ENCODE measurements at regions not wholly inside any gene's neighbourhood (a gene's known extent, or its start where the extent isn't known, plus 50 kb on each side); places are given as distances from the start of the nearest gene placed in this dataset.
"Not testable (repeated sequence)": the region's sequence is repeated elsewhere in the genome, so short reads cannot be mapped to it uniquely, and the experiment has no call there.

GRCh38 chr13:23967792-23968191 is 70.5 kb upstream of the C1QTNF9B start:
- DNase-seq; H3K36me3 ChIP-seq (ENCODE audit: control insufficient read depth in 3 of 3, insufficient read depth in 2 of 3, low read depth in 1 of 3, low read length in 3 of 3); H3K27me3 ChIP-seq (ENCODE audit: control insufficient read depth in 3 of 3, insufficient read depth in 3 of 3, low read length in 3 of 3); H3K9me3 ChIP-seq (ENCODE audit: control insufficient read depth in 2 of 2, insufficient read depth in 1 of 2, low read depth in 1 of 2, low read length in 1 of 2); H3K4me1 ChIP-seq (ENCODE audit: control insufficient read depth in 3 of 3, insufficient read depth in 2 of 3, low read depth in 1 of 3, low read length in 2 of 3); FAIRE-seq; H3K27ac ChIP-seq (ENCODE audit: low read depth in 1 of 3, low read length in 2 of 3); H3K4me3 ChIP-seq (ENCODE audit: low read depth in 1 of 3, low read length in 3 of 3): not testable (repeated sequence)
- 93 to 97% (median 96%) methylated on average over 3 of the region's 3 CpGs for WGBS, 3 donors

DNA sequence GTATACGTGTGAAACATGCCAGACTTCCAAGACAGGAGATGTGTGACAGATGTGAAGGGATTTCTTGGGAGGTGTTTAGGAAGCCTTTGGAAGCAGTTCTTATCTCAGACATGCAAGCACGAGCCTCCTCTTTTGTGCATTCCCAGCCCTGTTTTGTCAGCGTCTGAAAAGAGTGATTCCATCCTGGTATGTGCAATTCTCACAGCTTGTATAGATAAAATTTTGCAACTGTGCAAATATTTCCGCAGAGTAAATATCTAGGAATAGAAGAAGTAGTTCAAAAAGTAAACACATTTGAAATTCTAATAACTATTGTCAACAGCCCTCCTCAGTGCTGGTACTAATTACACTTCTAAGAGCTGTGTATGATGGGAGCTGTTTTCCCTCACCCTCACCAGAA is 72.3 kb upstream of the C1QTNF9B start:
- peak in 1 of 2 donors; percentile 37 for DNase-seq
- Histone ChIP-seq H3K9me3 (ENCODE audit: control insufficient read depth in 2 of 2, insufficient read depth in 1 of 2, low read depth in 1 of 2, low read length in 1 of 2) (no peaks in the 10 kb centered on the region), H3K4me3 (ENCODE audit: low read depth in 1 of 3, low read length in 3 of 3) (no peak overlapping the region), H3K4me1 (ENCODE audit: control insufficient read depth in 3 of 3, insufficient read depth in 2 of 3, low read depth in 1 of 3, low read length in 2 of 3) (peaks cover 0 to 5% (median 0%) of the 10 kb centered on the region in 3 donors), H3K36me3 (ENCODE audit: control insufficient read depth in 3 of 3, insufficient read depth in 2 of 3, low read depth in 1 of 3, low read length in 3 of 3) (no peaks in the 10 kb centered on the region), H3K27me3 (ENCODE audit: control insufficient read depth in 3 of 3, insufficient read depth in 3 of 3, low read length in 3 of 3) (peaks cover 0 to 2% (median 0%) of the 10 kb centered on the region in 3 donors), H3K27ac (ENCODE audit: low read depth in 1 of 3, low read length in 2 of 3) (no peak overlapping the region)
- FAIRE-seq = no peak
- WGBS, 3 donors = 45 to 52% (median 45%) methylated on average over 4 of the region's 4 CpGs

- FAIRE-seq (no peak), DNase-seq (peak in 1 of 2 donors; percentile 66)
- Histone ChIP-seq H3K27ac (ENCODE audit: low read depth in 1 of 3, low read length in 2 of 3) (peak overlapping the region; percentile 27 to 59 (median 59)), H3K36me3 (ENCODE audit: control insufficient read depth in 3 of 3, insufficient read depth in 2 of 3, low read depth in 1 of 3, low read length in 3 of 3) (no peaks in the 10 kb centered on the region), H3K27me3 (ENCODE audit: control insufficient read depth in 3 of 3, insufficient read depth in 3 of 3, low read length in 3 of 3) (peaks cover 0 to 24% (median 0%) of the 10 kb centered on the region in 3 donors), H3K9me3 (ENCODE audit: control insufficient read depth in 2 of 2, insufficient read depth in 1 of 2, low read depth in 1 of 2, low read length in 1 of 2) (no peaks in the 10 kb centered on the region), H3K4me3 (ENCODE audit: low read depth in 1 of 3, low read length in 3 of 3) (peak overlapping the region; percentile 13 to 60 (median 47)), H3K4me1 (ENCODE audit: control insufficient read depth in 3 of 3, insufficient read depth in 2 of 3, low read depth in 1 of 3, low read length in 2 of 3) (peaks cover 0 to 4% (median 0%) of the 10 kb centered on the region in 3 donors)
- WGBS, 3 donors = 1 to 3% (median 1%) methylated on average over 42 to 43 of the region's 43 CpGs
These were observed 82.3 kb upstream of the C1QTNF9B start for GRCh38 chr13:23979361-23980159.

- DNase-seq (peak; percentile 55 to 80), FAIRE-seq (no peak)
- Histone ChIP-seq H3K4me3 (ENCODE audit: low read depth in 1 of 3, low read length in 3 of 3) (peak overlapping the region in 2 of 3 donors; percentile 47 to 60), H3K27ac (ENCODE audit: low read depth in 1 of 3, low read length in 2 of 3) (peak overlapping the region in 2 of 3 donors; percentile 59), H3K27me3 (ENCODE audit: control insufficient read depth in 3 of 3, insufficient read depth in 3 of 3, low read length in 3 of 3) (peaks cover 0 to 24% (median 0%) of the 10 kb centered on the region in 3 donors), H3K4me1 (ENCODE audit: control insufficient read depth in 3 of 3, insufficient read depth in 2 of 3, low read depth in 1 of 3, low read length in 2 of 3) (peaks cover 0 to 4% (median 0%) of the 10 kb centered on the region in 3 donors), H3K9me3 (ENCODE audit: control insufficient read depth in 2 of 2, insufficient read depth in 1 of 2, low read depth in 1 of 2, low read length in 1 of 2) (no peaks in the 10 kb centered on the region), H3K36me3 (ENCODE audit: control insufficient read depth in 3 of 3, insufficient read depth in 2 of 3, low read depth in 1 of 3, low read length in 3 of 3) (no peaks in the 10 kb centered on the region)
- 1 to 2% (median 1%) methylated on average over 27 to 28 of the region's 28 CpGs for WGBS, 3 donors
These were observed 82.9 kb upstream of the C1QTNF9B start for GRCh38 chr13:23980160-23980551.

- H3K27me3 ChIP-seq (ENCODE audit: control insufficient read depth in 3 of 3, insufficient read depth in 3 of 3, low read length in 3 of 3) = peaks cover 0 to 19% (median 0%) of the 10 kb centered on the region in 3 donors
- no peaks in the 10 kb centered on the region for H3K36me3 ChIP-seq (ENCODE audit: control insufficient read depth in 3 of 3, insufficient read depth in 2 of 3, low read depth in 1 of 3, low read length in 3 of 3)
- 92 to 96% (median 94%) methylated on average over 4 of the region's 4 CpGs for WGBS, 3 donors
- H3K4me3 ChIP-seq (ENCODE audit: low read depth in 1 of 3, low read length in 3 of 3) = no peak overlapping the region
- no peaks in the 10 kb centered on the region for H3K9me3 ChIP-seq (ENCODE audit: control insufficient read depth in 2 of 2, insufficient read depth in 1 of 2, low read depth in 1 of 2, low read length in 1 of 2)
- FAIRE-seq = no peak
- H3K4me1 ChIP-seq (ENCODE audit: control insufficient read depth in 3 of 3, insufficient read depth in 2 of 3, low read depth in 1 of 3, low read length in 2 of 3) = peaks cover 0 to 4% (median 0%) of the 10 kb centered on the region in 3 donors
- DNase-seq = no peak
- H3K27ac ChIP-seq (ENCODE audit: low read depth in 1 of 3, low read length in 2 of 3) = no peak overlapping the region
These were observed 86.4 kb upstream of the C1QTNF9B start for GRCh38 chr13:23983671-23984070.

DNA sequence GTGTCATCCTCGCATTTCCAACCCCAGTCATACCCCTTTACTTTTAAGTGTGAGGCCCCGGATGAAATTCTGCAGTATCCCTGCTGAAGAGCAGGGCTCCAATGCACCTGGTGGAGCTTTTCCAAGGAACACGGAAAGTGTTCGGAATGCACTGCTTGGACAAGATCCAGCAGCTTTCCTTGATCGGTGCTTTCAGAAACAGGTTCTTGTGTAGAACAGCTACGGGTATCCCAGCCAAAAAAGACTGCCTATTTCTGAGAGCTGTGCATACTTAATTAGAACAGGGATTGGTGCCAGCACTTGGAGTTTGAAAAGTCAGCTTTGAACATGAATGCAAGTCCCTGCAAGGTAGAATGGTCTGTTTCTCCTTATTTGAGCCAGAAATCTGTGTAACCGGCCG is 87.2 kb upstream of the C1QTNF9B start:
- Histone ChIP-seq H3K9me3 (ENCODE audit: control insufficient read depth in 2 of 2, insufficient read depth in 1 of 2, low read depth in 1 of 2, low read length in 1 of 2) (no peaks in the 10 kb centered on the region), H3K27me3 (ENCODE audit: control insufficient read depth in 3 of 3, insufficient read depth in 3 of 3, low read length in 3 of 3) (peaks cover 0 to 15% (median 0%) of the 10 kb centered on the region in 3 donors), H3K36me3 (ENCODE audit: control insufficient read depth in 3 of 3, insufficient read depth in 2 of 3, low read depth in 1 of 3, low read length in 3 of 3) (no peaks in the 10 kb centered on the region), H3K27ac (ENCODE audit: low read depth in 1 of 3, low read length in 2 of 3) (no peak overlapping the region), H3K4me3 (ENCODE audit: low read depth in 1 of 3, low read length in 3 of 3) (no peak overlapping the region), H3K4me1 (ENCODE audit: control insufficient read depth in 3 of 3, insufficient read depth in 2 of 3, low read depth in 1 of 3, low read length in 2 of 3) (peaks cover 0 to 4% (median 0%) of the 10 kb centered on the region in 3 donors)
- no peak for DNase-seq
- whole genome bisulfite sequencing, 3 donors = 7 to 58% (median 34%) methylated on average over 8 of the region's 8 CpGs
- FAIRE-seq = no peak

- 22 to 76% (median 32%) methylated on average over 7 of the region's 7 CpGs for WGBS, 3 donors
- Histone ChIP-seq H3K4me1 (ENCODE audit: control insufficient read depth in 3 of 3, insufficient read depth in 2 of 3, low read depth in 1 of 3, low read length in 2 of 3) (peaks cover 0 to 3% (median 0%) of the 10 kb centered on the region in 3 donors), H3K36me3 (ENCODE audit: control insufficient read depth in 3 of 3, insufficient read depth in 2 of 3, low read depth in 1 of 3, low read length in 3 of 3) (no peaks in the 10 kb centered on the region), H3K9me3 (ENCODE audit: control insufficient read depth in 2 of 2, insufficient read depth in 1 of 2, low read depth in 1 of 2, low read length in 1 of 2) (no peaks in the 10 kb centered on the region), H3K27me3 (ENCODE audit: control insufficient read depth in 3 of 3, insufficient read depth in 3 of 3, low read length in 3 of 3) (peaks cover 0 to 10% (median 0%) of the 10 kb centered on the region in 3 donors), H3K27ac (ENCODE audit: low read depth in 1 of 3, low read length in 2 of 3) (no peak overlapping the region), H3K4me3 (ENCODE audit: low read depth in 1 of 3, low read length in 3 of 3) (no peak overlapping the region)
- no peak for FAIRE-seq
- no peak for DNase-seq
These were observed 87.8 kb upstream of the C1QTNF9B start for GRCh38 chr13:23985060-23985459.

DNA sequence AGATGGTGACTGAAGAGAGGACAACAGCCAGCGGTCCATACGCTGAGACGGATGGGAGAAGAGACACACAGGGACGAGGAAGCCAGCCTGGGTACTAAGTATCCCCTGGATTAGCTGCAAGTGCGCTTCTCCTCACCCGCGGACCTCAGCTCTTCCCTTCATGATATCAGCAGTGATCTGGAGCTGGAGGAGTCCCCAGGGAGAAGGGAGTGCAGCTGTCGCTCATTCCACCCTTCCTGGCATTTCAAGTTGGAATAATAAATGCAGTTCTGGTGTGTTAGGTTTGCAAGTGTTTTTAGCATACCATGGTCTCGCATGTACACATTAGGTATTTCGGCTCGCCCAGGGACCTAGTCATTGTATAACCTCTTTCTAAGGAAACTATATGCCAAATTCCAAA is 88.5 kb upstream of the C1QTNF9B start:
- Histone ChIP-seq H3K27me3 (ENCODE audit: control insufficient read depth in 3 of 3, insufficient read depth in 3 of 3, low read length in 3 of 3) (peaks cover 0 to 3% (median 0%) of the 10 kb centered on the region in 3 donors), H3K9me3 (ENCODE audit: control insufficient read depth in 2 of 2, insufficient read depth in 1 of 2, low read depth in 1 of 2, low read length in 1 of 2) (no peaks in the 10 kb centered on the region), H3K36me3 (ENCODE audit: control insufficient read depth in 3 of 3, insufficient read depth in 2 of 3, low read depth in 1 of 3, low read length in 3 of 3) (no peaks in the 10 kb centered on the region), H3K27ac (ENCODE audit: low read depth in 1 of 3, low read length in 2 of 3) (no peak overlapping the region), H3K4me1 (ENCODE audit: control insufficient read depth in 3 of 3, insufficient read depth in 2 of 3, low read depth in 1 of 3, low read length in 2 of 3) (peaks cover 0 to 7% (median under 1%) of the 10 kb centered on the region in 3 donors), H3K4me3 (ENCODE audit: low read depth in 1 of 3, low read length in 3 of 3) (no peak overlapping the region)
- no peak for FAIRE-seq
- WGBS, 3 donors = 84 to 95% (median 91%) methylated on average over 11 of the region's 11 CpGs
- DNase-seq = no peak

Measured in small intestine (tissue), 7 donors.